ENCODE measurements at regions not wholly inside any gene's neighbourhood (a gene's known extent, or its start where the extent isn't known, plus 50 kb on each side); places are given as distances from the start of the nearest gene placed in this dataset.
"Not testable (repeated sequence)": the region's sequence is repeated elsewhere in the genome, so short reads cannot be mapped to it uniquely, and the experiment has no call there.

- DNase-seq = not testable (repeated sequence)
Observed at GRCh38 chr9:40097992-40098391, 742.5 kb downstream of the SPATA31A1 start.

GRCh38 chr9:40106003-40106782, 750.7 kb downstream of the SPATA31A1 start:
- DNase-seq = peak; percentile 46

- DNase-seq = not testable (repeated sequence)
Observed at GRCh38 chr9:40106783-40107248, 751.3 kb downstream of the SPATA31A1 start.

- not testable (repeated sequence) for DNase-seq
Observed at GRCh38 chr9:40107251-40107650, 751.8 kb downstream of the SPATA31A1 start.

- not testable (repeated sequence) for DNase-seq
Observed at GRCh38 chr9:40108465-40108864, 753.0 kb downstream of the SPATA31A1 start.

- not testable (repeated sequence) for DNase-seq
Observed at GRCh38 chr9:40110751-40111150, 755.3 kb downstream of the SPATA31A1 start.

GRCh38 chr9:40111571-40111970, 756.1 kb downstream of the SPATA31A1 start:
- DNase-seq = not testable (repeated sequence)

GRCh38 chr9:40130598-40130997, 775.1 kb downstream of the SPATA31A1 start:
- DNase-seq = not testable (repeated sequence)

- not testable (repeated sequence) for DNase-seq
Observed at GRCh38 chr9:40169204-40169603, 813.7 kb downstream of the SPATA31A1 start.

GRCh38 chr9:40173316-40173715, 817.8 kb downstream of the SPATA31A1 start:
- DNase-seq = not testable (repeated sequence)

GRCh38 chr9:40174035-40174434, 818.6 kb downstream of the SPATA31A1 start:
- not testable (repeated sequence) for DNase-seq

GRCh38 chr9:40177403-40177802, 821.9 kb downstream of the SPATA31A1 start:
- not testable (repeated sequence) for DNase-seq

- not testable (repeated sequence) for DNase-seq
Observed at GRCh38 chr9:40191403-40191802, 835.9 kb downstream of the SPATA31A1 start.

- DNase-seq = not testable (repeated sequence)
Observed at GRCh38 chr9:40192162-40192561, 836.7 kb downstream of the SPATA31A1 start.

GRCh38 chr9:40196165-40196714, 840.8 kb downstream of the SPATA31A1 start:
- DNase-seq = not testable (repeated sequence)

GRCh38 chr9:40196803-40197202, 841.3 kb downstream of the SPATA31A1 start:
- not testable (repeated sequence) for DNase-seq

GRCh38 chr9:40221596-40222233, 866.2 kb downstream of the SPATA31A1 start:
- not testable (repeated sequence) for DNase-seq

- not testable (repeated sequence) for DNase-seq
Observed at GRCh38 chr9:40222617-40223200, 867.2 kb downstream of the SPATA31A1 start.

GRCh38 chr9:40223353-40223752, 867.9 kb downstream of the SPATA31A1 start:
- DNase-seq = not testable (repeated sequence)

Data from activated CD4-positive, alpha-beta T cell treated with anti-CD3 and anti-CD28 coated beads, Interleukin-2, amount 50 U/mL, for 4 hours (primary cell).